GM12878 (cell line): ENCODE measurements at regions not wholly inside any gene's neighbourhood (a gene's known extent, or its start where the extent isn't known, plus 50 kb on each side); places are given as distances from the start of the nearest gene placed in this dataset.
A peak's percentile ranks its signal among the peaks of the same experiment; 100 is the strongest.

Experiments used
- ATAC-seq: fragments of 200-7000 bp; cut with Tn5 transposase; 3 replicates; pipeline ENCODE4 v1.9.1; 2020; ENCODE audit warnings: mild to moderate bottlenecking, moderate library complexity
- BruUV-seq: library from RNA; stranded (reverse); fragments of 400-500 nt; replicated peaks from 2 replicates; lab custom pipeline; 2021; lab: Mats Ljungman, UMichigan
- CTCF ChIA-PET: fragments of 300-600 bp; sonication (Branson Sonifier 250); formaldehyde crosslinking; extraction: SDS; loops from one replicate; lab custom pipeline; 2021; ENCODE audit warnings: inconsistent platforms; lab: Yijun Ruan, JAX
- POLR2A ChIA-PET: fragments of 350-600 bp; formaldehyde crosslinking; extraction: SDS; loops from one replicate; lab custom pipeline; 2021; ENCODE audit warnings: inconsistent platforms; lab: Charles Lee
- RAD21 ChIA-PET: fragments of 300-600 bp; sonication (Branson Sonifier 250); formaldehyde crosslinking; loops from one replicate; lab custom pipeline; 2023; ENCODE audit warnings: antibody characterized with exemption; ENCODE audit not compliant: unreplicated experiment; lab: Charles Lee
- SMC1A ChIA-PET: fragments of 300-600 bp; sonication (Branson Sonifier 250); formaldehyde crosslinking; loops from one replicate; lab custom pipeline; 2023; ENCODE audit not compliant: unreplicated experiment, uncharacterized antibody; lab: Charles Lee
- DNase-seq: peaks from one replicate; pipeline ENCODE4 v3.0.0-alpha.2; 2011; ENCODE audit warnings: low read depth, low spot score
- FAIRE-seq: peaks from 3 replicates; lab custom pipeline; 2011; peaks lifted over from hg19 to GRCh38; lab: Jason Lieb, UNC
- H2AFZ ChIP-seq: 2 replicates; pipeline ENCODE4 v1.6.0; 2011; ENCODE audit warnings: low read depth, low read length, control low read depth; ENCODE audit not compliant: control insufficient read depth
- H3K27ac ChIP-seq: 2 replicates; pipeline ENCODE4 v1.5.1; 2011; ENCODE audit warnings: control low read depth; ENCODE audit not compliant: control insufficient read depth, insufficient read depth
- H3K27me3 ChIP-seq, 2 experiments: replicated peaks in 1 of 2; 2 replicates each; pipeline versions ENCODE4 v1.6.0 to v1.6.1; 2011; ENCODE audit warnings: low read length in 1 of 2; ENCODE audit not compliant: control insufficient read depth in 2 of 2, insufficient read depth in 2 of 2
- H3K36me3 ChIP-seq, 2 experiments: 2 replicates each; pipeline ENCODE4 v1.5.1; 2011; ENCODE audit warnings: low read length in 1 of 2; ENCODE audit not compliant: control insufficient read depth in 2 of 2, insufficient read depth in 2 of 2
- H3K4me1 ChIP-seq: 2 replicates; pipeline ENCODE4 v1.6.1; 2011; ENCODE audit warnings: mild to moderate bottlenecking, low read length, moderate library complexity, mixed read lengths; ENCODE audit not compliant: control insufficient read depth, insufficient read depth
- H3K4me2 ChIP-seq: 2 replicates; pipeline ENCODE4 v1.6.0; 2011; ENCODE audit warnings: control low read depth; ENCODE audit not compliant: control insufficient read depth, insufficient read depth
- H3K4me3 ChIP-seq: fragments of 200-600 bp; sonication (generic); 2 replicates; pipeline ENCODE4 v1.5.1; 2016
- H3K79me2 ChIP-seq: 2 replicates; pipeline ENCODE4 v1.6.0; 2011; ENCODE audit warnings: low read length; ENCODE audit not compliant: control insufficient read depth, insufficient read depth
- H3K9ac ChIP-seq: 2 replicates; pipeline ENCODE4 v1.8.0; 2011; ENCODE audit warnings: low read length, control low read depth, mixed read lengths; ENCODE audit not compliant: control insufficient read depth, insufficient read depth
- H3K9me3 ChIP-seq: replicated peaks from 3 replicates; pipeline ENCODE4 v1.5.1; 2011; ENCODE audit warnings: mild to moderate bottlenecking, low read length; ENCODE audit not compliant: control insufficient read depth, insufficient read depth
- H4K20me1 ChIP-seq: 2 replicates; pipeline ENCODE4 v1.6.0; 2011; ENCODE audit not compliant: control insufficient read depth, insufficient read depth
- ATF2 ChIP-seq: IDR thresholded peaks from 2 replicates; pipeline ENCODE4 v1.6.1; 2012; ENCODE audit warnings: low read length, inconsistent platforms
- BHLHE40 ChIP-seq, 2 experiments: fragments of 450-650 bp in 1 of 2; IDR thresholded peaks; 2 replicates each; pipeline ENCODE4 v1.6.1; 2011 to 2017; ENCODE audit warnings: low read depth in 2 of 2, borderline replicate concordance in 1 of 2, improper control_type of control experiment in 1 of 2, low read length in 1 of 2, mild to moderate bottlenecking in 1 of 2
- CBFB ChIP-seq: IDR thresholded peaks from 2 replicates; pipeline ENCODE4 v1.6.1; 2016; ENCODE audit warnings: antibody characterized with exemption, low read depth
- CREM ChIP-seq: IDR thresholded peaks from 2 replicates; pipeline ENCODE4 v1.6.1; 2014; ENCODE audit warnings: antibody characterized with exemption, low read depth
- EED ChIP-seq: sonication (generic); IDR thresholded peaks from 2 replicates; pipeline ENCODE4 v1.6.1; 2016; ENCODE audit warnings: antibody characterized with exemption, low read depth
- EGR1 ChIP-seq, 2 experiments: IDR thresholded peaks; 1 replicate in 1 of 2; 2 replicates in 1 of 2; pipeline ENCODE4 v1.6.1; 2011 to 2012; ENCODE audit warnings: low read depth in 2 of 2, low read length in 2 of 2, borderline replicate concordance in 1 of 2, mild to moderate bottlenecking in 1 of 2, moderate library complexity in 1 of 2
- EP300 ChIP-seq, 2 experiments: fragments of 150-350 bp in 1 of 2; IDR thresholded peaks; 2 replicates each; pipeline ENCODE4 v1.6.1; 2011 to 2012; ENCODE audit warnings: low read depth in 2 of 2, low read length in 2 of 2, borderline replicate concordance in 1 of 2, improper control_type of control experiment in 1 of 2, inconsistent platforms in 1 of 2; ENCODE audit not compliant: control insufficient read depth in 1 of 2
- MEF2B ChIP-seq: fragments of 450-650 bp; IDR thresholded peaks from 2 replicates; pipeline ENCODE4 v1.6.1; 2018; ENCODE audit warnings: mild to moderate bottlenecking, moderate library complexity; ENCODE audit not compliant: partially characterized antibody, poor library complexity, severe bottlenecking
- MXI1 ChIP-seq: fragments of 150-350 bp; IDR thresholded peaks from 2 replicates; pipeline ENCODE4 v1.6.1; 2011; ENCODE audit warnings: low read depth, mild to moderate bottlenecking, inconsistent platforms, low read length, improper control_type of control experiment
- NFYB ChIP-seq: IDR thresholded peaks from 2 replicates; pipeline ENCODE4 v1.6.1; 2011; ENCODE audit warnings: low read depth, mild to moderate bottlenecking, low read length, improper control_type of control experiment, moderate library complexity; ENCODE audit not compliant: insufficient read depth
- PBX3 ChIP-seq: IDR thresholded peaks from 2 replicates; pipeline ENCODE4 v1.6.1; 2011; ENCODE audit warnings: mild to moderate bottlenecking, low read depth, low read length, moderate library complexity; ENCODE audit not compliant: insufficient replicate concordance
- POLR2A ChIP-seq: IDR thresholded peaks from 2 replicates; pipeline ENCODE4 v1.6.1; 2011; ENCODE audit warnings: low read depth, mild to moderate bottlenecking, low read length
- RB1 ChIP-seq: fragments of 450-650 bp; formaldehyde crosslinking; IDR thresholded peaks from 2 replicates; pipeline ENCODE4 v1.6.1; 2017; ENCODE audit warnings: mild to moderate bottlenecking, borderline replicate concordance
- SMC3 ChIP-seq: IDR thresholded peaks from 2 replicates; pipeline ENCODE4 v1.6.1; 2011; ENCODE audit warnings: low read length, improper control_type of control experiment, borderline replicate concordance
- SP1 ChIP-seq: IDR thresholded peaks from one replicate; pipeline ENCODE4 v1.6.1; 2011; ENCODE audit warnings: low read depth, low read length
- YY1 ChIP-seq: IDR thresholded peaks from 2 replicates; pipeline ENCODE4 v1.6.1; 2011; ENCODE audit warnings: low read depth, mild to moderate bottlenecking, low read length
- WGBS: methylation state at CpG from one replicate; pipeline ENCODE4 v1.1.6; 2016; ENCODE audit warnings: low lambda C conversion rate; ENCODE audit not compliant: insufficient replicate concordance, insufficient coverage; ENCODE audit errors: missing lambda C conversion rate; 5-methylcytosine and 5-hydroxymethylcytosine counted together
- in situ Hi-C: fragments of 300-500 bp; cut with MboI; formaldehyde crosslinking; loops from 9 replicates; pipeline ENCODE4 v1.14.3; 2018; ENCODE audit warnings: mixed read lengths
- intact Hi-C: fragments of 100-400 bp; cut with micrococcal nuclease; formaldehyde crosslinking; loops from one replicate; pipeline ENCODE4 v1.14.2; 2022; ENCODE audit not compliant: unreplicated experiment
- TF ChIP-seq, protein P1 (sequence below): fragments of 450-650 bp; IDR thresholded peaks from 2 replicates; pipeline ENCODE4 v1.6.1; 2016; ENCODE audit warnings: mild to moderate bottlenecking

- in situ Hi-C loops: no loop called here
- peak overlapping the region; percentile 80 for H3K27ac ChIP-seq
- H3K79me2 ChIP-seq: no peaks in the 10 kb centered on the region
- intact Hi-C loops: loop anchor here (1.0 to 2.0 kb wide), 8 partner anchors 10 to 59 kb away; no protein-coding TSS in a partner anchor
- BruUV-seq: no TSS peak
- no peaks in the 10 kb centered on the region for H4K20me1 ChIP-seq
- FAIRE-seq (no peak), ATAC-seq (peak; percentile 90), DNase-seq (peak; percentile 95)
- peak overlapping the region; percentile 70 for H2AFZ ChIP-seq
- RAD21 ChIA-PET: interaction anchor here (0.7 to 2.4 kb wide), 10 partner anchors 20 to 61 kb away, joined by 3 to 10 read pairs (median 4); no protein-coding TSS in a partner anchor
- no peaks in the 10 kb centered on the region for H3K36me3 ChIP-seq
- CTCF ChIA-PET: interaction anchor here (0.6 to 2.5 kb wide), 10 partner anchors 11 to 59 kb away, joined by 3 to 12 read pairs (median 6); no protein-coding TSS in a partner anchor
- WGBS: 19% methylated on average over 10 of the region's 10 CpGs
- H3K4me1 ChIP-seq: no peaks in the 10 kb centered on the region
- H3K4me3 ChIP-seq: peak overlapping the region; percentile 51; the same call in 1 of the 2 replicates
- POLR2A ChIA-PET: no interaction called here
- SMC1A ChIA-PET: interaction anchor here (1.0 to 2.4 kb wide), 6 partner anchors 15 to 58 kb away, joined by 3 to 5 read pairs (median 4); no protein-coding TSS in a partner anchor
- no peaks in the 10 kb centered on the region for H3K9me3 ChIP-seq
- H3K4me2 ChIP-seq: peak overlapping the region; percentile 80
- peak overlapping the region; percentile 24; the same call in 1 of the 2 replicates for H3K9ac ChIP-seq
- H3K27me3 ChIP-seq: no peaks in the 10 kb centered on the region
- TF ChIP-seq, protein P1, sequence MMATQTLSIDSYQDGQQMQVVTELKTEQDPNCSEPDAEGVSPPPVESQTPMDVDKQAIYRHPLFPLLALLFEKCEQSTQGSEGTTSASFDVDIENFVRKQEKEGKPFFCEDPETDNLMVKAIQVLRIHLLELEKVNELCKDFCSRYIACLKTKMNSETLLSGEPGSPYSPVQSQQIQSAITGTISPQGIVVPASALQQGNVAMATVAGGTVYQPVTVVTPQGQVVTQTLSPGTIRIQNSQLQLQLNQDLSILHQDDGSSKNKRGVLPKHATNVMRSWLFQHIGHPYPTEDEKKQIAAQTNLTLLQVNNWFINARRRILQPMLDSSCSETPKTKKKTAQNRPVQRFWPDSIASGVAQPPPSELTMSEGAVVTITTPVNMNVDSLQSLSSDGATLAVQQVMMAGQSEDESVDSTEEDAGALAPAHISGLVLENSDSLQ: no peak
- TF ChIP-seq PBX3 (no peak), YY1 (peak; percentile 95), EGR1 (IDR thresholded peaks at IDR 0.05; ENCODE audit: borderline replicate concordance in 1 of 2, low read depth in 2 of 2, low read length in 2 of 2) (no peak), EED (peak; percentile 79), CREM (peak; percentile 67), MEF2B (peak; percentile 28), POLR2A (no peak), SMC3 (peak; percentile 67), NFYB (no peak), BHLHE40 (IDR thresholded peaks at IDR 0.05; ENCODE audit: borderline replicate concordance in 1 of 2, low read depth in 2 of 2, low read length in 1 of 2) (peak in 1 of 2 experiments; percentile 11; a peak in 1 of 4 replicates), ATF2 (peak; percentile 20; the same call in 1 of the 2 replicates), EP300 (IDR thresholded peaks at IDR 0.05; ENCODE audit: borderline replicate concordance in 1 of 2, control insufficient read depth in 1 of 2, low read depth in 2 of 2, low read length in 2 of 2) (peak in 1 of 2 experiments; percentile 24; a peak in 1 of 4 replicates), CBFB (no peak), SP1 (peak; percentile 69), RB1 (no peak), MXI1 (no peak)
These were observed 219.8 kb downstream of the OR13H1 start for GRCh38 chrX:131763674-131764073.
